Ishikawa (cell line): ENCODE measurements at regions not wholly inside any gene's neighbourhood (a gene's known extent, or its start where the extent isn't known, plus 50 kb on each side); places are given as distances from the start of the nearest gene placed in this dataset.

Source experiments
- CEBPB ChIP-seq: IDR thresholded peaks from 2 replicates; pipeline ENCODE4 v1.6.1; 2012
- CREB1 ChIP-seq: IDR thresholded peaks from 2 replicates; pipeline ENCODE4 v1.6.1; 2012; ENCODE audit warnings: low read depth
- EGR1 ChIP-seq: IDR thresholded peaks from 2 replicates; pipeline ENCODE4 v1.6.1; 2012
- EP300 ChIP-seq: IDR thresholded peaks from 2 replicates; pipeline ENCODE4 v1.6.1; 2012; ENCODE audit warnings: borderline replicate concordance
- FOXM1 ChIP-seq: IDR thresholded peaks from 2 replicates; pipeline ENCODE4 v1.6.1; 2012; ENCODE audit warnings: low read depth, borderline replicate concordance
- NFIC ChIP-seq: IDR thresholded peaks from 2 replicates; pipeline ENCODE4 v1.6.1; 2012
- RAD21 ChIP-seq: IDR thresholded peaks from 2 replicates; pipeline ENCODE4 v1.6.1; 2012; ENCODE audit warnings: low read depth
- TAF1 ChIP-seq: IDR thresholded peaks from 2 replicates; pipeline ENCODE4 v1.6.1; 2012; ENCODE audit warnings: low read depth, mild to moderate bottlenecking
- TCF12 ChIP-seq: IDR thresholded peaks from 2 replicates; pipeline ENCODE4 v1.6.1; 2012; ENCODE audit warnings: low read depth
- TEAD4 ChIP-seq: IDR thresholded peaks from 2 replicates; pipeline ENCODE4 v1.6.1; 2012
- YY1 ChIP-seq: IDR thresholded peaks from 2 replicates; pipeline ENCODE4 v1.6.1; 2012; ENCODE audit warnings: low read depth
- ZBTB7A ChIP-seq: IDR thresholded peaks from 2 replicates; pipeline ENCODE4 v1.6.1; 2012; ENCODE audit warnings: low read depth
- TF ChIP-seq, protein P1 (sequence below): IDR thresholded peaks from 2 replicates; pipeline ENCODE4 v1.6.1; 2012
- TF ChIP-seq, protein P2 (sequence below): IDR thresholded peaks from 2 replicates; pipeline ENCODE4 v1.6.1; 2012
- TF ChIP-seq, protein P3 (sequence below): IDR thresholded peaks from 2 replicates; pipeline ENCODE4 v1.6.1; 2012; ENCODE audit warnings: low read depth, mild to moderate bottlenecking

DNA sequence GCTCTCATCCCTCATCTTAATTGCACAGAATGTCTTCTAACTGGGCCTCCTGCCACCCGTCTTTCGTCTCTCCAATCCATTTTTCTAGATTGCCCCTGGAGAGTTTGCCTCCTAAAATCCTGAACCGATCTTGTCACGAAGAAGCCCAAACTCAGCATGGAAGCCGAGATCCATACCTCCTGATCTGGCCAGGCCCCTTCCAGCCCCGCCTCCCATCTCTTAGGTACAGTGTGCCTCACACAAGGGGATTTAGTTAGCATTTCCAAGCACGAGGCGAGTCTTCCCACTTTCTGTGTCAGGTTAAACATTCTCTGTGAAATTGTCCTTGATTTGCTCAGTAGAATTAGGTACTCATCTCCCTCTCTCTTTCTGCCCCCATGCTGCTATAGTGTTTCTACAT is 80.0 kb upstream of the TENM3 start:
- TF ChIP-seq TEAD4 (no peak), EP300 (no peak), YY1 (no peak), TCF12 (no peak), ZBTB7A (no peak)
- TF ChIP-seq, protein P1, sequence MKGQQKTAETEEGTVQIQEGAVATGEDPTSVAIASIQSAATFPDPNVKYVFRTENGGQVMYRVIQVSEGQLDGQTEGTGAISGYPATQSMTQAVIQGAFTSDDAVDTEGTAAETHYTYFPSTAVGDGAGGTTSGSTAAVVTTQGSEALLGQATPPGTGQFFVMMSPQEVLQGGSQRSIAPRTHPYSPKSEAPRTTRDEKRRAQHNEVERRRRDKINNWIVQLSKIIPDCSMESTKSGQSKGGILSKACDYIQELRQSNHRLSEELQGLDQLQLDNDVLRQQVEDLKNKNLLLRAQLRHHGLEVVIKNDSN = no peak

DNA sequence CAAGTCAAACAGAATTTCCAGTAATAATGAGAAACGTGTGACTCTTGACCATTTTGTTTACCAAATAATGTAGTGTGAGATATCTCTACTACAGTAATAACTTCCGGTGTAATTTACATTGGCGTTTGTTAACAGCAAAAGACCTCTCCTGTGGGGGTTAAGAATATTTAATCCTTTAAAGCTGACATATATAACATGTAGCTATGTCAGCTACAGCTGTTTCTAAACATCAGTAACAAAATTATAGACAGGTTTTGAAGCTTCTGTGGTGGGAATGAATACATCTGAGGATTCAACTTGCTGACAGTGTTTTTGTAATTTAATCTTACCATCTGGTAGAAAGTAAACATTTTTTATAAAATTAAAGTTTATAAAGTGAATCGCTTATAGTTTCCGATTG is 73.6 kb upstream of the TENM3 start:
- TF ChIP-seq ZBTB7A = no peak
- TF ChIP-seq FOXM1 = no peak
- TF ChIP-seq, protein P1 = no peak
- TF ChIP-seq, protein P2, sequence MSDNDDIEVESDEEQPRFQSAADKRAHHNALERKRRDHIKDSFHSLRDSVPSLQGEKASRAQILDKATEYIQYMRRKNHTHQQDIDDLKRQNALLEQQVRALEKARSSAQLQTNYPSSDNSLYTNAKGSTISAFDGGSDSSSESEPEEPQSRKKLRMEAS = no peak
- no peak for TF ChIP-seq YY1
- TF ChIP-seq EP300 = no peak
- no peak for TF ChIP-seq TEAD4
- TF ChIP-seq TAF1 = no peak
- no peak for TF ChIP-seq CREB1

DNA sequence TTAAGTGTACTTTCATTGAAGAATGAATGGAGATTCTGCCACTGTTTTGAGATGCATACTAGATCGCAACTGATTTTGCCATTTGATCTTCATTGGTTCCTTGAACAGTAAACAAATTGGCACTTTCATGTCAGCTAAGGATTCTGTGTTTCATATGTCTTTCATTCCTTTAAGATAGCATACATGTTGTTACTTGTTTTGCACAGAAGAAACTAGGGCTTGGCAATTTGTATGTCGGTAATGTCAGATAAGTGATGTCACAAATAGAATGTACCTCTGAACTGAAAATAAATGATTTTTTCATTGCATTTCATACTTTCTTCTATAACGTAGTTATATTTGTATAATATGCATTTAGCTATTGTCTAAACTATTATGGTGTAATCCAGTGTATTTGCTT is 73.2 kb upstream of the TENM3 start:
- no peak for TF ChIP-seq NFIC
- TF ChIP-seq, protein P2 = no peak

DNA sequence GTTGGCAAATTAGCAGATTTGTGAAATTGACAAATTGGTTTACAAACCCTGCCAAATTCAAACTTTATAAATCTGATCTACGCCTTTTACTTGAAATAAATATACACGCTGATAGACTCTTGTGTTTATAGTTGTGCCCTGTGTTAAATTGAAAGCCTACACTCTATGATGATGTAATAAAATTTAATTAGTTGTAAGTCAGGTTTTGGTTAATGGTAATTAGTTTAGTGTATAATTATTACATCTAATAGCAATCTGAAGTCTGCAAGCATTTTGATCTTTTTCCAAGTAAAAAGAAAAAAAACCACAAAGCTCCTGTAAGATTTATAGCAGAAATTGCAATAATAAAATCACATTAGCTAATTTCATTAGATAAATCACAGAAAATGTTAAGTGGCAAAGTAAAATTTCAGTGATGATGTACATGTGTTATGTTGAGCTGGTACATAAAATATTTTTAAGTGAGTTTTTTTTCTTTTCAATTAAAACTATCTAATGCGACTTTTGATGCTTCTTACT is 72.7 kb upstream of the TENM3 start:
- TF ChIP-seq EGR1 = no peak
- TF ChIP-seq TAF1 = no peak
- TF ChIP-seq CEBPB = no peak
- TF ChIP-seq TCF12 = no peak
- TF ChIP-seq YY1 = no peak
- TF ChIP-seq, protein P1 = no peak

DNA sequence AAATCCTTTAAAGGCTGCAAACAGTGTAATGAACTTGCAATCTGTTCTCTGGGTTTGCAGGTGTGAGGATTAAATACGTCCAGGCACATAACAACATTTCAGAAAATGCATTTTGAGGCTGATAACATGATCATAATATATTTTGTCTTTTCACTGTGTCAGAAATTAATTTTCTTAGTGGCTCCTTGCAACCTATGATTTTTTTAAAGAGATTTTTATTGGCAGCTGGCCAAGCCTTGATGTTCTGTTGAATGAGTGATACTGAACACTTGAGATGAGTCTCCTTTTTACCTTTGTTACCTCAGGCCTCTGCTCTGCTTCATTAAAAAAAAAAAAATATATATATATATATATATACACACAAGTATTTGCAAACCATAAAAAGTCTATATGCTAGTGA is 68.2 kb upstream of the TENM3 start:
- 0 out of 2 replicates have a peak, but pooled peaks have one; percentile 35 for TF ChIP-seq NFIC
- TF ChIP-seq, protein P2 = no peak

DNA sequence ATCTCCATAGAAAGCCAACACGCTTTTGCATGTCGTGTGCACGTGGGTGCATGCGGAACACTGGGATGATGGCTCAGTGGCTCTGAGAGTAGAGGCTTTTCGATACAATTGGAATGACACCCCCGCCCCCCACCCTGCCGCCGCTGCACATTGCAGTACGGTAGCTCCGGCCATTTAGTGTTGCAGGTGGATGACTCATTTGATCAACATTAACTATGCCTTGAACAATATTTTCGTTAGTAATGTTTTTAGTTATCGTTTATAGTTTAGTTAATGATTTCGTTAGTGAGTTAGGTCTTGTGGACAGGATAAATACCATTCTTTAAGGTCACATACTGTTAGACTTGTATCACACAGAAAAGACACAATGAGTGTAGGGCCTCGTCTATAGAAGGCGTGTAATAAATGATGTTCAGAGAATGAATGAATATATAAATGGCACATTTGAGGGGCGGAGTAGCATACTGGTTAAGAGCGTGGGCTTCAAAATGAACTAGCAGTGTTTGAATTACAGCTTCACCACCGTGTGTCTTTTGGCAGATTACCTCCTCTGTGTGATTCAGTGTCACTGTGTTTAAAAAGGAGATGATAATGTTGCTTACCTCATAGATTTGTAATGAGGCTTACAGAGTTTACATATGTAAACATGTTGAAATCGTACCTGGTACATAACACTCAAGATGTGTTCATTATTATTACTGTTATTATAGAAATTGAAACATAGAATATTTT is 67.2 kb upstream of the TENM3 start:
- no peak for TF ChIP-seq EP300
- no peak for TF ChIP-seq TAF1
- no peak for TF ChIP-seq CEBPB
- TF ChIP-seq, protein P1 = no peak
- no peak for TF ChIP-seq NFIC
- TF ChIP-seq, protein P2 = no peak

DNA sequence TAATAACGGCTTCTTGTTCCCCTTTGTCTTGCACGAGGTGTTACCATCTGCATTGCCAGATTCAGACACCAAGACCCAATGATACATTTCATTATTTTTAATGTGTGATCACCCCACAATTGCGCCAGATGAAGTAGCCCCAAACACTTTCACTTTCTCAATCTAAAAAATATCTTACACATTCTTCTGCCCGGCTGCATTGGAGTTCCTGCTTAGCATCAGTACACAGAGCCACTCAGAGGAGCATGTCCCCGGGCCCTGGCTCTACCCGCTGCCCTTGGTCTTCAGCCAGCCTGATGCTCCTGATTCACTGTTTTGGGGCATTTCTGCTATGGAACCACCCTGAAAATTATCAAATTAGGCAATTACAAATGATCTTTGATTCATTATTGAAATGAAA is 66.0 kb upstream of the TENM3 start:
- TF ChIP-seq ZBTB7A (no peak), CEBPB (no peak), NFIC (no peak), RAD21 (no peak), EGR1 (no peak), CREB1 (no peak)
- TF ChIP-seq, protein P3, sequence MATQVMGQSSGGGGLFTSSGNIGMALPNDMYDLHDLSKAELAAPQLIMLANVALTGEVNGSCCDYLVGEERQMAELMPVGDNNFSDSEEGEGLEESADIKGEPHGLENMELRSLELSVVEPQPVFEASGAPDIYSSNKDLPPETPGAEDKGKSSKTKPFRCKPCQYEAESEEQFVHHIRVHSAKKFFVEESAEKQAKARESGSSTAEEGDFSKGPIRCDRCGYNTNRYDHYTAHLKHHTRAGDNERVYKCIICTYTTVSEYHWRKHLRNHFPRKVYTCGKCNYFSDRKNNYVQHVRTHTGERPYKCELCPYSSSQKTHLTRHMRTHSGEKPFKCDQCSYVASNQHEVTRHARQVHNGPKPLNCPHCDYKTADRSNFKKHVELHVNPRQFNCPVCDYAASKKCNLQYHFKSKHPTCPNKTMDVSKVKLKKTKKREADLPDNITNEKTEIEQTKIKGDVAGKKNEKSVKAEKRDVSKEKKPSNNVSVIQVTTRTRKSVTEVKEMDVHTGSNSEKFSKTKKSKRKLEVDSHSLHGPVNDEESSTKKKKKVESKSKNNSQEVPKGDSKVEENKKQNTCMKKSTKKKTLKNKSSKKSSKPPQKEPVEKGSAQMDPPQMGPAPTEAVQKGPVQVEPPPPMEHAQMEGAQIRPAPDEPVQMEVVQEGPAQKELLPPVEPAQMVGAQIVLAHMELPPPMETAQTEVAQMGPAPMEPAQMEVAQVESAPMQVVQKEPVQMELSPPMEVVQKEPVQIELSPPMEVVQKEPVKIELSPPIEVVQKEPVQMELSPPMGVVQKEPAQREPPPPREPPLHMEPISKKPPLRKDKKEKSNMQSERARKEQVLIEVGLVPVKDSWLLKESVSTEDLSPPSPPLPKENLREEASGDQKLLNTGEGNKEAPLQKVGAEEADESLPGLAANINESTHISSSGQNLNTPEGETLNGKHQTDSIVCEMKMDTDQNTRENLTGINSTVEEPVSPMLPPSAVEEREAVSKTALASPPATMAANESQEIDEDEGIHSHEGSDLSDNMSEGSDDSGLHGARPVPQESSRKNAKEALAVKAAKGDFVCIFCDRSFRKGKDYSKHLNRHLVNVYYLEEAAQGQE = no peak

DNA sequence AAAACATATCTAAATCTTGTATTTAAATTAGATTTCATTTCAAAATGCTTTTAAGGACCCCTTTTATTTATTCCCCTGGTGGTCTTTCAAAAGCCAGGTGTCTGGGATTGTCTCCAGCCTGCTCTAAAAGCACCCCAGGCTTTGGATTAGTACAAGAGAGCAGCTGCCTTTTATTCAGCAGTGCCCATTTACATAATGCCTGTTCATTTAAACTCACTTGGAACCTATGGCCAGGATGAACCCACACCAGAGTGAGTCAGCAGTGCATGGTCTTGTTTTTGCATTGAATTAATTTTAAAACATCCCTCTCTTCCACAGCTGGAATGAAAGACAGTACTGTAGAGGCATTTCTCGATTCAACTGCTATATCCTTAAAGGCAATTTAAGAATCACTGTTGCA is 64.1 kb upstream of the TENM3 start:
- no peak for TF ChIP-seq YY1
- TF ChIP-seq ZBTB7A = no peak
- TF ChIP-seq, protein P1 = no peak
- TF ChIP-seq CREB1 = no peak
- TF ChIP-seq TCF12 = no peak
- no peak for TF ChIP-seq NFIC
